ENCODE measurements at regions not wholly inside any gene's neighbourhood (a gene's known extent, or its start where the extent isn't known, plus 50 kb on each side); places are given as distances from the start of the nearest gene placed in this dataset.

DNA sequence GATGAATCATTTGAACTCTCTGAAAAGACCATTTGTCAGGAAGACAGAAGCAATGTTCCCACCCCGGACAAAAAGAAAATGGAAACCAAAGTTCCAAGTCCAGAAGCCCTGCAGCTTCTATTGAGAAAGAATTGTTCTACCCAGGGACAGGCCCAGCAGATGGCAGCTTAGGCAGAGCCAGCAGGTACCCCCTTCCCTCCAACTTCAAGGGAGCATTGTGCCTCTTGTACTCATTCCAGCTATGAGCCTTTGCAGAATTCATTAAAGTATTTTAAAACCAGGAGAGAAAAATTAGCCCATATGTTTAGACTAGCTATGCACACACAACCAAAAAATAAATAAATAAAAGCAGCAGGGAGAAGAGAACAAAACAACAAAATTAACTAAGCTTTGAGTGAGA lies 85.2 kb upstream of the KCND3 start (continued):
- TF ChIP-seq, protein P1, sequence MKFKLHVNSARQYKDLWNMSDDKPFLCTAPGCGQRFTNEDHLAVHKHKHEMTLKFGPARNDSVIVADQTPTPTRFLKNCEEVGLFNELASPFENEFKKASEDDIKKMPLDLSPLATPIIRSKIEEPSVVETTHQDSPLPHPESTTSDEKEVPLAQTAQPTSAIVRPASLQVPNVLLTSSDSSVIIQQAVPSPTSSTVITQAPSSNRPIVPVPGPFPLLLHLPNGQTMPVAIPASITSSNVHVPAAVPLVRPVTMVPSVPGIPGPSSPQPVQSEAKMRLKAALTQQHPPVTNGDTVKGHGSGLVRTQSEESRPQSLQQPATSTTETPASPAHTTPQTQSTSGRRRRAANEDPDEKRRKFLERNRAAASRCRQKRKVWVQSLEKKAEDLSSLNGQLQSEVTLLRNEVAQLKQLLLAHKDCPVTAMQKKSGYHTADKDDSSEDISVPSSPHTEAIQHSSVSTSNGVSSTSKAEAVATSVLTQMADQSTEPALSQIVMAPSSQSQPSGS (IDR thresholded peaks at IDR 0.05; ENCODE audit: low read length), result no peak
- TF ChIP-seq RAD21 (IDR thresholded peaks at IDR 0.05; ENCODE audit: insufficient read depth, low read depth, low read length) (no peak), ESRRA (IDR thresholded peaks at IDR 0.05; ENCODE audit: low read length) (no peak)

DNA sequence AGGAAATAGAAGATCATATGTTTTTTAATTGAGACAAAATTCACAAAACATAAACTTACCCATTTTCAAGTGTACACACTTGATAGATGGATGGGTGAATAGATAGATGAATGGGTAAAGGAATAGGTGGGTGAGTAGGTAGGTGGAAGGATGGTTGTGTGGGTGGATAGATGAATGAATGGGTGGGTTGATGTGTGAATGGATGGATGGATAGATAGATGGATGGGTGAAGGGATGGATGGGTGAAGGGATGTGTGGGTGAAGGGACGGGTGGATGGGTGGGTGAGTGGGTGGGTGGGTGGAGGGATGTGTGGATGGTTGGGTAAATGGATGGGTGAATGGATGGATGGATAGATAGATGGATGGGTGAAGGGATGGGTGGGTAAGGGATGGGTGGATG lies 86.1 kb upstream of the KCND3 start:
- intact Hi-C loops (cut with micrococcal nuclease; ENCODE audit: unreplicated experiment) (no loop called here), in situ Hi-C loops (cut with MboI) (no loop called here)
- no peak overlapping the region for H2AFZ ChIP-seq (ENCODE audit: control insufficient read depth, low read depth, low read length)
- ATAC-seq (no peak), FAIRE-seq (no peak), DNase-seq (ENCODE audit: low read depth, low spot score) (no peak)
- CTCF ChIA-PET, result no interaction called here
- no peaks in the 10 kb centered on the region; the same call in 2 of the 3 replicates for H3K9me3 ChIP-seq (replicated peaks; ENCODE audit: control insufficient read depth, insufficient read depth, low read length)
- H3K4me1 ChIP-seq (ENCODE audit: control insufficient read depth, insufficient read depth, low read length), result no peaks in the 10 kb centered on the region
- no peaks in the 10 kb centered on the region for H3K79me2 ChIP-seq (ENCODE audit: control insufficient read depth, insufficient read depth, low read length)
- BruUV-seq (replicated peaks), result no TSS peak
- H3K4me3 ChIP-seq, result no peak overlapping the region
- no peaks in the 10 kb centered on the region for H3K27me3 ChIP-seq (replicated peaks in 1 of 2; ENCODE audit: control insufficient read depth in 2 of 2, insufficient read depth in 2 of 2, low read length in 1 of 2)
- POLR2A ChIA-PET, result no interaction called here
- H3K9ac ChIP-seq (ENCODE audit: control insufficient read depth, insufficient read depth, low read length), result no peak overlapping the region
- no peaks in the 10 kb centered on the region for H4K20me1 ChIP-seq (ENCODE audit: control insufficient read depth, insufficient read depth)
- no peaks in the 10 kb centered on the region for H3K36me3 ChIP-seq (ENCODE audit: control insufficient read depth in 2 of 2, insufficient read depth in 2 of 2, low read length in 1 of 2)
- RAD21 ChIA-PET (ENCODE audit: unreplicated experiment), result no interaction called here
- H3K4me2 ChIP-seq (ENCODE audit: control insufficient read depth, insufficient read depth), result no peak overlapping the region
- no CpG with 5 or more reads among the region's 1 CpG for WGBS (ENCODE audit: insufficient coverage, insufficient replicate concordance, low lambda C conversion rate, missing lambda C conversion rate)
- SMC1A ChIA-PET (ENCODE audit: uncharacterized antibody, unreplicated experiment), result no interaction called here
- H3K27ac ChIP-seq (ENCODE audit: control insufficient read depth, insufficient read depth), result no peak overlapping the region
- TF ChIP-seq FOXK2 (IDR thresholded peaks at IDR 0.05), result no peak
- no peak for TF ChIP-seq BHLHE40 (IDR thresholded peaks at IDR 0.05; ENCODE audit: borderline replicate concordance in 1 of 2, low read depth in 2 of 2, low read length in 1 of 2)
- no peak for TF ChIP-seq PBX3 (IDR thresholded peaks at IDR 0.05; ENCODE audit: insufficient replicate concordance, low read depth, low read length)
- TF ChIP-seq SMAD1 (IDR thresholded peaks at IDR 0.05; ENCODE audit: low read depth, partially characterized antibody), result no peak
- TF ChIP-seq, protein P2, sequence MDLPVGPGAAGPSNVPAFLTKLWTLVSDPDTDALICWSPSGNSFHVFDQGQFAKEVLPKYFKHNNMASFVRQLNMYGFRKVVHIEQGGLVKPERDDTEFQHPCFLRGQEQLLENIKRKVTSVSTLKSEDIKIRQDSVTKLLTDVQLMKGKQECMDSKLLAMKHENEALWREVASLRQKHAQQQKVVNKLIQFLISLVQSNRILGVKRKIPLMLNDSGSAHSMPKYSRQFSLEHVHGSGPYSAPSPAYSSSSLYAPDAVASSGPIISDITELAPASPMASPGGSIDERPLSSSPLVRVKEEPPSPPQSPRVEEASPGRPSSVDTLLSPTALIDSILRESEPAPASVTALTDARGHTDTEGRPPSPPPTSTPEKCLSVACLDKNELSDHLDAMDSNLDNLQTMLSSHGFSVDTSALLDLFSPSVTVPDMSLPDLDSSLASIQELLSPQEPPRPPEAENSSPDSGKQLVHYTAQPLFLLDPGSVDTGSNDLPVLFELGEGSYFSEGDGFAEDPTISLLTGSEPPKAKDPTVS (IDR thresholded peaks at IDR 0.05; ENCODE audit: low read depth, low read length), result no peak
- TF ChIP-seq RB1 (IDR thresholded peaks at IDR 0.05; ENCODE audit: borderline replicate concordance), result no peak
- no peak for TF ChIP-seq CEBPZ (IDR thresholded peaks at IDR 0.05; ENCODE audit: low read depth, low read length)
- no peak for TF ChIP-seq NR2C1 (IDR thresholded peaks at IDR 0.05)
- TF ChIP-seq, protein P3, sequence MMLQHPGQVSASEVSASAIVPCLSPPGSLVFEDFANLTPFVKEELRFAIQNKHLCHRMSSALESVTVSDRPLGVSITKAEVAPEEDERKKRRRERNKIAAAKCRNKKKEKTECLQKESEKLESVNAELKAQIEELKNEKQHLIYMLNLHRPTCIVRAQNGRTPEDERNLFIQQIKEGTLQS (IDR thresholded peaks at IDR 0.05; ENCODE audit: borderline replicate concordance, extremely low read depth, low read depth, low read length), result no peak
- no peak for TF ChIP-seq NFYA (IDR thresholded peaks at IDR 0.05; ENCODE audit: borderline replicate concordance, low read depth, low read length)
- TF ChIP-seq CBFB (IDR thresholded peaks at IDR 0.05; ENCODE audit: low read depth), result no peak

All from GM12878 (cell line).